Ectodermal cell (in vitro differentiated cells): ENCODE measurements at regions not wholly inside any gene's neighbourhood (a gene's known extent, or its start where the extent isn't known, plus 50 kb on each side); places are given as distances from the start of the nearest gene placed in this dataset.

Experiments used
- H3K27ac ChIP-seq: 2 replicates; pipeline ENCODE4 v1.7.0; 2013; ENCODE audit warnings: mild to moderate bottlenecking, low read depth, low read length; ENCODE audit not compliant: insufficient read depth, poor library complexity, severe bottlenecking
- H3K27me3 ChIP-seq: 2 replicates; pipeline ENCODE4 v1.7.0; 2013; ENCODE audit warnings: mild to moderate bottlenecking, low read length; ENCODE audit not compliant: insufficient read depth, control insufficient read depth, poor library complexity, severe bottlenecking
- H3K36me3 ChIP-seq: one replicate; pipeline ENCODE4 v1.7.0; 2013; ENCODE audit warnings: low read length; ENCODE audit not compliant: control insufficient read depth, insufficient read depth
- H3K4me1 ChIP-seq: one replicate; pipeline ENCODE4 v1.7.0; 2013; ENCODE audit warnings: low read length; ENCODE audit not compliant: control insufficient read depth, insufficient read depth
- H3K4me3 ChIP-seq: 2 replicates; pipeline ENCODE4 v1.7.0; 2013; ENCODE audit warnings: low read depth, low read length, control low read depth; ENCODE audit not compliant: insufficient read depth
- H3K9me3 ChIP-seq: 2 replicates; pipeline ENCODE4 v1.7.0; 2013; ENCODE audit warnings: mild to moderate bottlenecking, low read length, moderate library complexity; ENCODE audit not compliant: control insufficient read depth
- WGBS, 2 experiments: methylation state at CpG; one replicate each; pipeline ENCODE4 v1.1.7; 2013; ENCODE audit warnings: missing lambda C conversion rate in 2 of 2; 5-methylcytosine and 5-hydroxymethylcytosine counted together

DNA sequence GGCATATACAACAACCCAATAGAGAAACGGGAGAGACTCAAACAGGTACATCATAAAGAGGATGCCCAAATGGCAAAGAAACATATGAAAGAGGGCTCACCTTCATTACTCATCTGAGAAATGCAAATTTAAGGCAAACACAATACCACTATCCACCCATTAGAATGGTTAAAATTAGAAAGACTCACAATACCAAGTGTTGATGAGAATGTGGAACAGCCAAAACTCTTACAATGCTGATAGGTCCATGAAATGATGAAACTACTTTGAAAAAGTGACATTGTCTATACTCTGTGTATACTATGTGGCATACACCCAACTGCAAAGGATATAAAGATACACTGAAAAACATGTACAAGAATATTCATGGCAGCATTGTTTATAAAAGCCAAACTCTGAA, 96.2 kb upstream of the TSHZ3 start:
- Histone ChIP-seq H3K27me3 (no peaks in the 10 kb centered on the region), H3K4me3 (no peak overlapping the region), H3K27ac (no peak overlapping the region), H3K36me3 (no peaks in the 10 kb centered on the region), H3K4me1 (no peaks in the 10 kb centered on the region), H3K9me3 (no peaks in the 10 kb centered on the region)
- 81 to 89% methylated on average over 1 of the region's 1 CpG for WGBS, 2 experiments

DNA sequence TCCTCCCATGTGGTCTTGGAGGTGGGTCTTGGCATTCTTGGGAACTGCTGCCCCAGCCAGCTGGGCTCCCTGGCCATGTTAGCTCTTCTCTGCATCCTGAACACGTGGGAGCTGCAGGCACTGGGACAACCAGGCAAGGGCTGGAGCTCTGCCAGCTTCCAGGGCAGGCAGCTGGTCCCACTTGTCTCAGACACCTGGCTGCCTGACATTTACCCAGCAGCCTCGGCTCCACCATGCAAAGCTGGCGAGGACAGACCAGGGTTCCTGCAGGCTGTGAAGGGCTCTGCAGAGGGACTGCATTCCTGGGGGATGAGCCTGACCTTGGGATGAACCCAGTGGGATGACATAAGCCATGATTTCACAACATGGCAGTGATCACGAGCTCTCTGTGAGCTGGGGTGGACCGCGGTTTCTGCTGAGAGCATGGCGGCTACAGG, 99.0 kb upstream of the TSHZ3 start:
- H3K27ac ChIP-seq: no peak overlapping the region

DNA sequence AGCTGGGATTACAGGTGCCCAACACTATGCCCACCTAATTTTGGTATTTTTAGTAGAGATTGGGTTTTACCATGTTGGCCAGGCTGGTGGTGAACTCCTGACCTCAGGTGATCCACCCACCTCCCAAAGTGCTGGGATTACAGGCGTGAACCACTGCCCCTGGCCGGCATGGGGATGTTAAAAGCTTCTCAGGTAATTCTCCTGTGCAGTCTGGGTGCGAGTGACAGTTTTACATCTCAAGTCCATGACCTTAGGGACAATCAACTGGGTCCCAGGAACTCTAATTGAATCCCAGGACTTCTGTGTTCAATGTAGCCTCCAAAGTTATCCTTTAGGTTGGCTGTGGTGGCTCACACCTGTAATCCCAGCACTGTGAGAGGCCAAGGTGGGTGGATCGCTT, 100.1 kb upstream of the TSHZ3 start:
- H3K36me3 ChIP-seq: no peaks in the 10 kb centered on the region
- 91% methylated on average over 4 of the region's 4 CpGs for WGBS, 2 experiments
- H3K9me3 ChIP-seq: no peaks in the 10 kb centered on the region

More for the DNA sequence above, 99.0 kb upstream of the TSHZ3 start:
- H3K4me1 ChIP-seq: no peaks in the 10 kb centered on the region
- H3K27me3 ChIP-seq: no peaks in the 10 kb centered on the region
- H3K36me3 ChIP-seq: no peaks in the 10 kb centered on the region
- WGBS, 2 experiments: 90 to 94% methylated on average over 7 of the region's 7 CpGs
- H3K4me3 ChIP-seq: no peak overlapping the region
- H3K9me3 ChIP-seq: no peaks in the 10 kb centered on the region

DNA sequence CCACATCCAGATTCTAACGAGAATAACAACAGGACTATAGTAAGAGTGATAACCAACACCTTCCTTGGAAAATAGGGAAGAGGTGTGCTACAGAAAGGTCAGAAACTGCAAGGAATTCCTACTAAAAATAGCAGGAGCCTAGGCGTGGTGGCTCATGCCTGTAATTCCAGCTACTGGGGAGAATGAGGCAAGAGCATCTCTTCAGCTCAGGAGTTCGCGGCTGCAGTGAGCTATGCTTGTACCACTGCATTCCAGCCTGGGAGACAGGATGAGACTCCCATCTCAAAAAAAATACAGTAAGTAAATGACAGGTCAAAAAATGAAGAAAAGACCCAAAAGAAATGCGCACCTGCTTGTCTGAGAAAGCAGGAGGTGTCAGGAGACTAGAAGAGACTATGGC, 101.5 kb upstream of the TSHZ3 start:
- H3K9me3 ChIP-seq: no peaks in the 10 kb centered on the region
- H3K27me3 ChIP-seq: no peaks in the 10 kb centered on the region
- WGBS, 2 experiments: 87 to 91% methylated on average over 4 to 5 of the region's 5 CpGs
- H3K27ac ChIP-seq: no peak overlapping the region
- H3K4me3 ChIP-seq: no peak overlapping the region
- no peaks in the 10 kb centered on the region for H3K36me3 ChIP-seq
- H3K4me1 ChIP-seq: no peaks in the 10 kb centered on the region

More for the DNA sequence above, 100.1 kb upstream of the TSHZ3 start:
- Histone ChIP-seq H3K27ac (no peak overlapping the region), H3K4me1 (no peaks in the 10 kb centered on the region), H3K4me3 (no peak overlapping the region), H3K27me3 (no peaks in the 10 kb centered on the region)

DNA sequence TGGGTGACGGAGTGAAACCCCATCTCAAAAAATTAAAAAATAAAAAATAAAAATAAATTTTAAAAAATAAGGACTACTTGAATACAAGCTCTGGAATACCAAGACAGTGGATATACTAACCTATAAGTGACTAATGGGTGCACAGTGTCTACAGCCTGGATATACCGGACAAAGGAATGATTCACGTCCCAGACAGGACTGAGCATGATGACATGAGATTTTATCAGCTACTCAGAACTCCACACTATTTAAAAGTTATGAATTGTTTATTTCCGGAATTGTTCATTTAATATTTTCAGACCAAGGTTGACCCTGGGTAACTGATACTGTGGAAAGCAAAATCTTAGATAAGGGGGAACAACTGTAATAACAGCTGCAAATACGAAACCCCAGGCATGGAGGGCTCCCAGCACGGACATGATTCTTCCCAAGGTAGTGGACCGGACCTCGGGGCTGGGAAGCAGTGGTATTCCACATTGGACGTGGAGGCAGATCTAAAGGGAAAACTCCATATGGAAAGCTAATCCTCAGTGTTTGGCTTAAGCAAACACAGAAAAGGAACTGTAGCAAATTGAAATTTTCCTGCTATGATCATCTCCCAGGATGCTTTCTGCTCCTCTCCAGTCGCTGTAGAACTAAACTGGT, 102.6 kb upstream of the TSHZ3 start:
- WGBS, 2 experiments: 92 to 95% methylated on average over 9 of the region's 10 CpGs
- H3K4me1 ChIP-seq: no peaks in the 10 kb centered on the region
- H3K27ac ChIP-seq: no peak overlapping the region
- H3K9me3 ChIP-seq: no peaks in the 10 kb centered on the region
- no peak overlapping the region for H3K4me3 ChIP-seq
- H3K27me3 ChIP-seq: no peaks in the 10 kb centered on the region
- no peaks in the 10 kb centered on the region for H3K36me3 ChIP-seq

DNA sequence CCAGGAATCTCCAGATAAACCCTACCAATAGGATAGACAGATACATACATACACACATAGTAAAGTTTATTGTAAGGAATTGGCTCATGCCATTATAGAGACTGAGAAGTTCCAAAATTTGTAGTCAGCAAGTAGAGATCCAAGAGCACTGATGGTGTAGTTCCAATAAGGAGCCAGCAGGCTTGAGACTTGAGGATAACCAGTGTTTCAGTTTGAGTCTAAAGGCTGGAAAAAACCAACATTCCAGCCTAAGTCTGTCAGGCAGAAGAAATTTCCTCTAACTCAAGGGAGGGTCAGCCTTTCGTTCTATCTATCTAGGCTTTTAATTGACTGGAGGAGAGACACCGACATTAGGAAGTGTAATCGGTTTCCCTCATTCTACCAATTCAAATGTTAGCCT, 110.2 kb upstream of the TSHZ3 start:
- H3K27me3 ChIP-seq: no peaks in the 10 kb centered on the region
- WGBS, 2 experiments: 94 to 98% methylated on average over 3 of the region's 3 CpGs
- H3K4me3 ChIP-seq: no peak overlapping the region
- H3K4me1 ChIP-seq: no peaks in the 10 kb centered on the region
- no peaks in the 10 kb centered on the region for H3K36me3 ChIP-seq
- no peak overlapping the region for H3K27ac ChIP-seq
- no peaks in the 10 kb centered on the region for H3K9me3 ChIP-seq

DNA sequence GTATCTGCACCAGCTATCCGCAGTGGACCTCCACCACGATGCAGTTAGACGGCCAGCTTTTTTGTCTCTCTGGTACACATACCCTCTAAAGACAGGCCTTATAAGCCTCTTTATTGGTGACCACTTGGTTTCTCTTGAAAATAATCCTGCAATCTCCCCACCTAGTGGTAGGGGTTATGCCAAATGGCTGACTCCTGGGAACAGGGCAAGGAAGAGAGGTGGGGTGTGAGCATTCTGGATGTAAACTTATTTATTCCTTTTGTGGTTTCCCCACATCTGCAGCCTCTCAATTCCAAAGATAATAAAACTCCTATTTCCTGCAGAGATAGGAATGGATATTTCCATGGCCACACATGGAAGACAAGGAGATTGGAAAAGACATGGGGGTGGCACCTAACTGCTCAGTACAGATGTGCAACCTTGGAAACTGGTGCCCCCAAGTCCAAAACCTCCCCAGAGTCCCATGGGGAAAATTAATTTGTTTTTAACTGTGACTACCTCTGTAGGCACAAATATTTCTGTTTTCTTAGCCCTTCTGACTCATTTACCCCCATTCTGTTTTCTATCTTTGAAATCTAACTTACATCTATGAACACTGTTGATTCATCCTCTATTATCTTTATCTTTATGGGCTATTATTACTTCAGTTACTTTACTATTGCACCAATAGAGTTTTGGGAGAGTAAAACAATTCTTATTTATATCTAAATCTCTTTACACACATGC, 112.7 kb upstream of the TSHZ3 start:
- H3K36me3 ChIP-seq: no peaks in the 10 kb centered on the region
- H3K27ac ChIP-seq: no peak overlapping the region
- no peaks in the 10 kb centered on the region for H3K4me1 ChIP-seq
- WGBS, 2 experiments: 93 to 98% methylated on average over 3 of the region's 3 CpGs
- no peak overlapping the region for H3K4me3 ChIP-seq
- no peaks in the 10 kb centered on the region for H3K9me3 ChIP-seq
- no peaks in the 10 kb centered on the region for H3K27me3 ChIP-seq

DNA sequence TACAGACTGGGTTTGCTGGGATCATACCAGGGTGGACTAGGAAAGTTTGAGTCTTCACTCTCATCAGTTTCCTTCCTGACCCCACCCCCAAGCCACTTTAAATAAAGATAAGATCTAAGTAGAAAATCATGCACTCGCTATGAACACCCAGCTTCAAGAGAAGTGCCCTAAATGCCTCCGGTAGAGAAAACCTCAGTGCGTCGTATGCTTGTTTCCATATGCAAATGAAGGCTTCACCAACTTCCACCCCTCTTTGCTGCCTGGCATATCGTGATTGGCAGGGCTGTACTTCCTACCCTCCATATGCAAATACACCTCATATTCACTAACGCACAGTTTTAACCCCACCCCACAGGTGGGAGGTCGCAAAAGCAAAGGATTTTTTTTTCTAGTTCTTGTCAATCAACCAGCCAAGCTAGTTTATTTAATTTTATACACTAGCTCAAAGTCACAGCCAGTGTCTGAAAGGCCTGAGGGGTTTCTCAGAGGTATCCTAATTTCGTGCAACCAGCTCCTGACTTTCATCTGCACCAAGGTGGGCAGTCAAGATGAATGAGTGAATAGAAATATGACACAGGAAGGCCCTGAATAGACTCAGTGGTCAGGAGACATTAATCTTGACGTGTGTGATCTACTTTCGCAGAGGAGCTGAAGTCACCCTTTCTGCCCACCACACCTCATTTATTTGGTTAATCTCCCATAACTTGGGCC, 121.1 kb upstream of the TSHZ3 start:
- 87 to 92% methylated on average over 10 of the region's 10 CpGs for WGBS, 2 experiments

DNA sequence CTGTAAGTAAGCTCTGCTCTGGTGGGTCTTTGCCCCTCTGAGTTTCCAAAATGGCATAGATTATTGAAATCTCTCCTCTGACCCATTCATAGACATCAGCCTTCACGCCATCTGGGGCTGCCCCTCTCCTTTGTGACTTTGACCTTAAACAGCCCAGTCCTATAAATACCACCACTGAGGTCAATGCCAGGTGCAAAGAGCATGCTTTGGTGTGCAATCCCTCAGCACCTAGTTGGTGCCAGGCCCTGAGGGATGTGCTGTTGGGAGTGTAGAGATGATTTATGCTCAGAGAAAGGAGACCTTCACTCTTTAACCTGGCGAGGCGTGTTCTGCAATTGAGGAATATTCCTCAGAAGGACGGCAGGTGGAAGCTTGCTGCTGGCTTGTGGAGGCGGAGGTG, 121.7 kb upstream of the TSHZ3 start:
- Histone ChIP-seq H3K36me3 (no peaks in the 10 kb centered on the region), H3K4me1 (no peaks in the 10 kb centered on the region), H3K9me3 (no peaks in the 10 kb centered on the region), H3K4me3 (no peak overlapping the region), H3K27ac (no peak overlapping the region), H3K27me3 (no peaks in the 10 kb centered on the region)
- WGBS, 2 experiments: 90 to 92% methylated on average over 5 of the region's 5 CpGs

More for the DNA sequence above, 121.1 kb upstream of the TSHZ3 start:
- Histone ChIP-seq H3K36me3 (no peaks in the 10 kb centered on the region), H3K27me3 (no peaks in the 10 kb centered on the region), H3K9me3 (no peaks in the 10 kb centered on the region), H3K27ac (no peak overlapping the region), H3K4me3 (no peak overlapping the region), H3K4me1 (no peaks in the 10 kb centered on the region)

DNA sequence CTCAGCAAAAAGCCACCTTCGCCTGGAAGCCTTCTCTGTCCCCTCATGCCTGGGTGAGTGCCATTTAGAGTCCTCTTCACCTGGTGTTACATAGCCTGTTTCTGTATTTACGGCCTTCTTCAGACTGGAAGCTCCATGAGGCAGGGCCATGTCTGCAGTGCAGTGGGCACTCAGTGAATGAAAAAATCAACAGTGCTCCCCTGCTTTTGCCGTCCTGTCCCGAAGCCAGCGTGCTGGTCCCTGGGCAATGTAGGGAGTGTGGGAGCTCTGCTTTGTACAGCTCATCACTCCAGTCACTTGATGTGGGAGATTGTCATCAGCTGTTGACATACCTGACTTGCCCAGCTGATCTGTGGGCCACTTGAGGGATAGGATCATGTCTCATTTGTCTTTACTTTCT, 129.0 kb upstream of the TSHZ3 start:
- H3K9me3 ChIP-seq: no peaks in the 10 kb centered on the region
- no peak overlapping the region for H3K27ac ChIP-seq
- H3K4me3 ChIP-seq: no peak overlapping the region
- WGBS, 2 experiments: 93 to 97% methylated on average over 5 of the region's 5 CpGs
- no peaks in the 10 kb centered on the region for H3K27me3 ChIP-seq
- H3K36me3 ChIP-seq: no peaks in the 10 kb centered on the region
- no peaks in the 10 kb centered on the region for H3K4me1 ChIP-seq
